ENCODE measurements at regions not wholly inside any gene's neighbourhood (a gene's known extent, or its start where the extent isn't known, plus 50 kb on each side); places are given as distances from the start of the nearest gene placed in this dataset.

DNA sequence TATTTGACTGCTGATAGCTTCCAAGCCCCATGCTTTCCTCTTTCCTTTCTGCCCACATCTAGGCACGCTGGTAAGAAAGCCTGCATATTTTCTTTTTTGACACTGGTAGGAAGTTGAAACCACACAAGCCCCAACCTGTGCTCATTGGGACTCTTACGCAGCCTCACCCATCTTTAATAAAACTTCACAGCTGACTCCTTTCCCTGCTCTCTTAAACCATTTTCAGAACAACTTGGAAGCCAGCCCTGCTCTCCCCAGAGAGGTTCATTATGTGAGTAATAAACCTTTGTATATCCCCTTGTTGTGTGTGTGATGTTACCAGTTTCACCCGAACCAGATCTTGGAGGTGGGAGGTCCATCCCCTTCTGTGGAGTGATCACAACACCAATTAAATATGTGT is 268.4 kb downstream of the GPD2 start:
- Mint-ChIP-seq H3K9me3 (ENCODE audit: low read depth) (no peaks in the 10 kb centered on the region), H3K27me3 (peaks cover 7% of the 10 kb centered on the region), H3K4me1 (no peaks in the 10 kb centered on the region), H3K4me3 (no peak overlapping the region), H3K36me3 (no peaks in the 10 kb centered on the region), H3K27ac (no peak overlapping the region)
- ATAC-seq (no peak), DNase-seq (no peak)
- CTCF ChIA-PET, result no interaction called here

DNA sequence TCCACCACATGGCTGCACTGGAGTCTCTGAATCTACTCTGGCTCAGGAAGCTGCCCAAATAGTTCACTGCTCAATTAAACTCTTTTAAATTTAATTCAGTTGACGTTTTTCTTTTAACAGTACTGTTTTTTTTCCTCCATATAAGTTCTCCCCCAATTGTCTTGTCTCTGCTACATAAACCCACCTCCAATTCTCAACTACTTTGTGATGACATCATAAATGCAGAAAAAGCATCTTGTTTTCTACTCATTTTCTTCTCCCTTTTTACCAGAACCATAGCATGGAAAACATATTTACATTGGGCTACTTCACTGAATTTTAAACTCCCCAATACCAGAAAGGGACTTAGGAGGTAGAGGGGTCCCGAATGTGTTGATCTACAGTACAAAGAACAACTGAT is 270.4 kb downstream of the GPD2 start:
- Mint-ChIP-seq H3K4me1 (no peaks in the 10 kb centered on the region), H3K27me3 (peaks cover 7% of the 10 kb centered on the region), H3K27ac (no peak overlapping the region), H3K9me3 (ENCODE audit: low read depth) (no peaks in the 10 kb centered on the region), H3K4me3 (no peak overlapping the region), H3K36me3 (no peaks in the 10 kb centered on the region)
- ATAC-seq (no peak), DNase-seq (no peak)
- CTCF ChIA-PET, result no interaction called here

DNA sequence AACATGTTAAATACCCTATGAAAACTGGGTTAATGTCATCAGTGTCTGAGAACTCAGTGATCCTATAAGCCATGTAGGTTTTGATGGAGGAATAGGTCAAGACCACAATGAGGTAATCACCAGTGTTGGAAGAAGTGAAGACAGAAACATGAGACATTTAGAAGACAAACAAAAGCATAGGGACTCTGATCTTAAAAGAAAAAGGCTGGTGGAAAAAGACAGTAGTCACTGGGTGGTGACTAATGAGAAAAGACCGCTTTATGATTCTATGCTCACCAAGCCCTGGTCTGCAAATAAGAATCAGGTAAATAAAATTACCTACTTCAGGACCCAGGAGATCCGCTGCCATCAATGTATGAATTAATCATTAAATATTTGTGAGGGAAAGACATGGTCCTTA is 271.9 kb downstream of the GPD2 start:
- Mint-ChIP-seq H3K4me1 (no peaks in the 10 kb centered on the region), H3K9me3 (ENCODE audit: low read depth) (no peaks in the 10 kb centered on the region), H3K4me3 (no peak overlapping the region), H3K36me3 (no peaks in the 10 kb centered on the region), H3K27me3 (peaks cover 3% of the 10 kb centered on the region), H3K27ac (no peak overlapping the region)
- DNase-seq (no peak), ATAC-seq (no peak)
- CTCF ChIA-PET, result no interaction called here

DNA sequence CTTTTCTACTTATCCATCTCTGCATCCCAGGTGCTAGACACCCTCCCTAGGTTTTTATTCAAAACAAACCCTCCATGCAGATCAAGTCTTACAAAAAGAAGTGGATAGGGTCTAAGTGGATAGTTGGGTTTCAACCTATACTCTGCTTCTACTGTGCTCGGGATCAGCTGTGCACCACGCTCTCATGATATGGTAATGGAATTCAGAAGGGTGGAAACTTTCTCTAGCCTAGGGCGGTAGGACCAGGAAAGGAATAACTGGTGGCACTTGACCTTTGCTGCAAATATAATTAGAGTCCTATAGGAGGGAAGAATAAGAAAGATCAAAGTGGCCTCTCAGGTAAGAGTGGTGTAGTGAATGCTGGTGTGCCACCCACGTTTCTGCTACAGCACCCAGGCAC is 272.9 kb downstream of the GPD2 start:
- no peak for DNase-seq
- CTCF ChIA-PET, result no interaction called here
- no peaks in the 10 kb centered on the region for H3K9me3 Mint-ChIP-seq (ENCODE audit: low read depth)
- no peaks in the 10 kb centered on the region for H3K4me1 Mint-ChIP-seq
- H3K36me3 Mint-ChIP-seq, result no peaks in the 10 kb centered on the region
- no peak overlapping the region for H3K4me3 Mint-ChIP-seq
- ATAC-seq, result no peak
- no peak overlapping the region for H3K27ac Mint-ChIP-seq
- H3K27me3 Mint-ChIP-seq, result peaks cover 3% of the 10 kb centered on the region

DNA sequence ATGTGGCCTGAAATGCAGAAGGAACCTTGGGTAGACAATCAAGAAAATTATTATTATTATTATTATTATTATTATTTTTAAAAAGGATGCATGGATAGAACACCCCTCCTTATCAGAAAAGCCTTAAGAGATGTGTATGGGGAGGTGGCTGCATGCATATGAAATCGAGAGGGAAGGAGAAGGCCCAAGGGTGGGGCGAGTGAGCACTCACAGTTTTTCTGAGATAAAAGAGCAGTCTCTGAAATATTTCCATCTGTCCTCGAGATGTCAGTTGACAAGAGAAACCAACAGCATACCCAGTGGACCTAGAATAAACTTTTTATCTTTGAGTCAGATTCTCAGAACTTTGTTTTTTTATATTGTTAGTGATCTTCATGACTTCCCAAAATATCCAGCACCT is 282.9 kb downstream of the GPD2 start:
- Mint-ChIP-seq H3K9me3 (ENCODE audit: low read depth) (no peaks in the 10 kb centered on the region), H3K27ac (no peak overlapping the region), H3K36me3 (no peaks in the 10 kb centered on the region), H3K4me1 (no peaks in the 10 kb centered on the region), H3K4me3 (no peak overlapping the region), H3K27me3 (no peaks in the 10 kb centered on the region)
- ATAC-seq (no peak), DNase-seq (no peak)
- CTCF ChIA-PET, result no interaction called here

DNA sequence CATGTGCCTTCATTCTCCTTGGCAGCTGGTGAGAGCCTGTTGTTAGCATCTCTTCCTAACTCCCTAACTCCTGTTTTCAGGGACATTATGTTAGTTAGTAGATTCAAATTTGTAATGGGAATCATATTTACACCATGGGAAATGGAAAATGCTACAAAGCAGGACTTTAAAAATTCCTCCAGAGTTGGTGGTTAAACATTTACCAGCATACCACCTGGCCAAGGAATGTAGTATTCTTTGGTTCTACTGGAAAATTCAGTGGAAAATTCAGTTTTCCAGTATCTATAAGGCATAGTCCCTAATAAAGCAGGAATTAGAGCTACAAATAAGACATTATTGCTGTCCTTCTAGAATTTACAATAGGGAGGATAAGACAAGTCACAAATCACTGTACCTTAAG is 291.7 kb downstream of the GPD2 start:
- DNase-seq (no peak), ATAC-seq (no peak)
- H3K9me3 Mint-ChIP-seq (ENCODE audit: low read depth), result no peaks in the 10 kb centered on the region
- peaks cover 7% of the 10 kb centered on the region for H3K27me3 Mint-ChIP-seq
- no peak overlapping the region for H3K4me3 Mint-ChIP-seq
- CTCF ChIA-PET, result no interaction called here
- H3K27ac Mint-ChIP-seq, result no peak overlapping the region
- H3K36me3 Mint-ChIP-seq, result no peaks in the 10 kb centered on the region
- H3K4me1 Mint-ChIP-seq, result no peaks in the 10 kb centered on the region

DNA sequence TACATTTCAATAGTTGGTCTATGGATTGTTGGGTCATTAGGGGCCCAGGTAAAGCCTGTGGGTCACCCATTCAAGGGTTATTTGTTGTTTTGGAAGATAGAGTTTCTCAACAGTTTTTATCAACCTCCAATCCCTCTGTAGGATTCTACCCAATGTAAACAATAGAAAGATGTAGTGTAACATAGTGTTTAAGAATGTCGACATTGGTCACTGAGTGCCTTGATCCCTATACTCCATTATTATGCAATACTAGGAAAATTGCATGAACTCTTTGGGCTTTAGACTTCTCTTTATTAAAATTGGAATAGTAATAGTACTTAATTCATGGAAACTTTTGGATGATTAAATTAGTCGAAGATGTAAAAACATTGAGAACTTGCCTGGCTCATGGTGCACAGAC is 292.1 kb downstream of the GPD2 start:
- no peak for ATAC-seq
- Mint-ChIP-seq H3K36me3 (no peaks in the 10 kb centered on the region), H3K27me3 (peaks cover 7% of the 10 kb centered on the region), H3K9me3 (ENCODE audit: low read depth) (no peaks in the 10 kb centered on the region), H3K4me3 (no peak overlapping the region), H3K27ac (no peak overlapping the region), H3K4me1 (no peaks in the 10 kb centered on the region)
- CTCF ChIA-PET, result no interaction called here
- no peak for DNase-seq

DNA sequence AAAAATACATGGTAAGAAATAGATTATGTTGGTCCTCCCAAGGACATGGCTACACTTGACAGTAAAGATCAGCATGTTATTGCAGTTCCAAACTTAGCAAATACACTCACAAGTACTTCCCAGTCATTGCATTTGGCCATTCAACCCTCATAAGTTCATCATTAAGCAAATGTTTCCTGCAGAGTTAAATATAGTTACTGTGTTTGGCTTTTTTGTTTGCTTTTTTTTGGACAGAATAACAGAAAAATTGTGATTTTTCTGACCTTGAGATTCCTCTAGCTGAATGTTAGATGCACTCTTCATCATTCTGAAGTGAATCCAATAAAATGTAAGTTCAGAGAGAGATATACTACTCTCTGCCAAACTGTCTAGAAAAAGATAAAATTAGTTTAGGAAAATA is 295.3 kb downstream of the GPD2 start:
- Mint-ChIP-seq H3K36me3 (no peaks in the 10 kb centered on the region), H3K4me3 (no peak overlapping the region), H3K9me3 (ENCODE audit: low read depth) (no peaks in the 10 kb centered on the region), H3K27me3 (peaks cover 6% of the 10 kb centered on the region), H3K27ac (no peak overlapping the region), H3K4me1 (no peaks in the 10 kb centered on the region)
- DNase-seq, result no peak
- no peak for ATAC-seq
- CTCF ChIA-PET, result no interaction called here

DNA sequence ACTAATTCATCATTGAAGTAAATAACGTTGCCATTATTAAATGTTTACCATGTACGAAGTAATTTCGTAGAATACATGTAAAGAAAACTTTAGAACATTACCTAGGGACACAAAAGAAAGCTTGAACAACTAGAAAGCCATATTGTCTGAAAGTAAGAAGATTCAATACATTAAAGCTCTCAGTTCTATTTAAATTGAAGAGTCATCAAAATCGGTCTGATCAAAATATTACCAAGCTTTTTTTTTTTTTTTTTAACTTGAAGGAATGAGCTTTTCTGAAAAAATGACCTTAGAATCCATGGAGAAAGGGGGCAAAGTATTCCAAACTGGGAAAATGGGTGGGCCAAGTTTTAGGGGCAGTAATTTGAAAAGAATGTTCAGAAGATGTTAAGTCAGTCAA is 300.8 kb downstream of the GPD2 start:
- no peaks in the 10 kb centered on the region for H3K36me3 Mint-ChIP-seq
- DNase-seq (no peak), ATAC-seq (no peak)
- H3K9me3 Mint-ChIP-seq (ENCODE audit: low read depth), result no peaks in the 10 kb centered on the region
- H3K27me3 Mint-ChIP-seq, result peaks cover 4% of the 10 kb centered on the region
- no peak overlapping the region for H3K4me3 Mint-ChIP-seq
- CTCF ChIA-PET, result no interaction called here
- no peak overlapping the region for H3K27ac Mint-ChIP-seq
- no peaks in the 10 kb centered on the region for H3K4me1 Mint-ChIP-seq

DNA sequence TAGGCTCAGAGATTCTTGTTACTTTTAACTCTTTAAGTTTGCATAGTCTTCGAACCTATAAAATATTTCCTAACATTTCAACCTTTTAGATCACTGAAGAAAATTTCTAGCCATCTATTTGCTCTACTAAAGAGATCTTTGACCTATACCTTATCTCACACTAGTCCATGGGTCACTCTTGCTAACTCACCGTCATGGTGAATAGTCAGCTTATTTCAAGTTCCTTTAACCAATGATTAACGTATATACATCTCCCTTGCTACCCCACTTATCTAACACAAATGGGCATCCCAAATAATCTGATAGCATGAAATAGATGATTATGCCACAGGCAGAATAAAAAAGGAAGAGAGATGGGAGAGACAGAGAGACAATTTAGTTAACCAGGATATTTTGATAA is 303.1 kb downstream of the GPD2 start:
- no peaks in the 10 kb centered on the region for H3K9me3 Mint-ChIP-seq (ENCODE audit: low read depth)
- H3K36me3 Mint-ChIP-seq, result no peaks in the 10 kb centered on the region
- H3K27ac Mint-ChIP-seq, result no peak overlapping the region
- peaks cover 4% of the 10 kb centered on the region for H3K27me3 Mint-ChIP-seq
- ATAC-seq (no peak), DNase-seq (no peak)
- H3K4me3 Mint-ChIP-seq, result no peak overlapping the region
- CTCF ChIA-PET, result no interaction called here
- H3K4me1 Mint-ChIP-seq, result no peaks in the 10 kb centered on the region

DNA sequence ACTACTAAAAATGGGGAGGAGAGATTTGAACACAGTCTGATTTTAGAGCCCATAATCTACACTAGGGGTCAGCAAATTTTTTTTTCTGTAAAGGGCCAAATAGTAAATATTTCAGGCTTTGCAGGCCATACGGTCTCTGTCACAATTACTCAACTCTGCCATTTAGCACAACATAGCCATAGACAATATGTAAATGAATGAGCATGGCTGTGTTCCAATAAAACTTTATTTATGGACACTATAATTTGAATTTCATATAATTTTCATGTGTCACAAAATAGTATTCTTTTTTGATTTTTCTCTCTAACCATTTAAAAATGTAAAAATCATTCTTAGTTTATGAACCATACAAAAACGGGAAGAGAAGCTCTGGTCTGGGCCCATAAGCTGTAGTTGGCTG is 309.4 kb downstream of the GPD2 start:
- Mint-ChIP-seq H3K36me3 (no peaks in the 10 kb centered on the region), H3K9me3 (ENCODE audit: low read depth) (no peaks in the 10 kb centered on the region), H3K4me3 (no peak overlapping the region), H3K27ac (no peak overlapping the region), H3K27me3 (peaks cover 4% of the 10 kb centered on the region), H3K4me1 (no peaks in the 10 kb centered on the region)
- DNase-seq (no peak), ATAC-seq (no peak)
- CTCF ChIA-PET, result interaction anchor here (1.1 kb wide), 1 partner anchor 10 kb away, joined by 3 read pairs; no protein-coding TSS in a partner anchor

DNA sequence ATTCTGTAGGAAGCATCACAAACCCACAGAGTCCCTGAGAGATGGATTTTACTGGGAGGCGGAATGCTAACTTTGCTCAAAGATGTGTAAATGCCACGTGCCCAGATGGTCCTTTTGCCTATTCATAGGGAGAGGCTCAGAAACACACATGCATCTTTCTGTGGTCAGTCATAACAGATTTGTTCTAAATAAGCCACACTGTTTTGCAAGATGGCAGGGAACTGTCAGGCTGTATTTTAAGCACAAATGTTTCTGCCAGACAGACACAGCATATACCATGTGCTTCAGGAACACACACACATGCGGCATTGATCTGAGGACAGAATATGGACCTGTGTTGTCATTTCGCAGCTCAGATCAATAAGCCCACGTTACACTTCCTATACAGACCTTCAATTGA is 312.0 kb downstream of the GPD2 start:
- no peaks in the 10 kb centered on the region for H3K36me3 Mint-ChIP-seq
- CTCF ChIA-PET, result no interaction called here
- no peaks in the 10 kb centered on the region for H3K4me1 Mint-ChIP-seq
- no peaks in the 10 kb centered on the region for H3K27me3 Mint-ChIP-seq
- H3K27ac Mint-ChIP-seq, result no peak overlapping the region
- DNase-seq (no peak), ATAC-seq (no peak)
- no peaks in the 10 kb centered on the region for H3K9me3 Mint-ChIP-seq (ENCODE audit: low read depth)
- no peak overlapping the region for H3K4me3 Mint-ChIP-seq

DNA sequence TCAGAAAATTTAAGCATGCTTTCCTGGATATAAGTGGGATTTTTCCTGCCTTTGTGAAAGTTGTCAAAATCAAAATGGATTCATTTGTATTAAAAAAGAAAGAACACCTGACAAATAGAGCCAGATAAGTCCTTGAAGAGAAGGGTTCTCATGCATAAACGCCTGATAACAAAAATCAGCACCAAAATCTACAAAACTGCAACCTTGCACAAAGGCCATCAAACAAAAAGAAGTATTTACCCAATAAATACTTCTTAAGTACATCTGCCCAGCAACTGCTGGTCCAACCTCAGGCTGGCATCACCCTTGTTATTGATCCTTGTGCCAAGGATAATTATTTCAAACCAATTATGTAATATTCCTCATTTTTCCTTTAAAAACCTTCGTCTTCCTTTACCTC is 315.9 kb downstream of the GPD2 start:
- Mint-ChIP-seq H3K9me3 (ENCODE audit: low read depth) (no peaks in the 10 kb centered on the region), H3K36me3 (no peaks in the 10 kb centered on the region), H3K4me3 (no peak overlapping the region), H3K27me3 (no peaks in the 10 kb centered on the region), H3K27ac (no peak overlapping the region), H3K4me1 (no peaks in the 10 kb centered on the region)
- CTCF ChIA-PET, result no interaction called here
- ATAC-seq (no peak), DNase-seq (no peak)

DNA sequence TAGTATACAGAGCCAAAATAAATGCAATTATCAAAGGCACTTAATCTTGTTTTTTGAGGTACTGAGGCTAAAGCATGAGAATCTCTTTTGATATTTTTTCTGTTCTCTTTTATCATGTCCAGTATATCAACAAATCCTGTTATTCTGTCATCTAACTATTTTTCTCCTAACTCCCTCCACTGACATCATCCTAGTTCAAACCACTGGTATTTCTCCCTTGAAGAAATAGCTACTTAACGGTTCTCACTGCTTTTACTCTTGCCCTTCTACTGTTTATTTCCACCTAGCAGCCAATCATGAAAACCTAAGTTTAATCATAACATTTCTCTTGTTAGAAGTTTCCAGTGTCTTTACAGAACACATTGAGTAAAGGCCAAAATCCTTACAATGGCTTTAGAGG is 317.6 kb downstream of the GPD2 start:
- Mint-ChIP-seq H3K9me3 (ENCODE audit: low read depth) (no peaks in the 10 kb centered on the region), H3K4me3 (no peak overlapping the region), H3K27me3 (no peaks in the 10 kb centered on the region), H3K4me1 (no peaks in the 10 kb centered on the region), H3K27ac (no peak overlapping the region), H3K36me3 (no peaks in the 10 kb centered on the region)
- CTCF ChIA-PET, result no interaction called here
- DNase-seq (no peak), ATAC-seq (no peak)

DNA sequence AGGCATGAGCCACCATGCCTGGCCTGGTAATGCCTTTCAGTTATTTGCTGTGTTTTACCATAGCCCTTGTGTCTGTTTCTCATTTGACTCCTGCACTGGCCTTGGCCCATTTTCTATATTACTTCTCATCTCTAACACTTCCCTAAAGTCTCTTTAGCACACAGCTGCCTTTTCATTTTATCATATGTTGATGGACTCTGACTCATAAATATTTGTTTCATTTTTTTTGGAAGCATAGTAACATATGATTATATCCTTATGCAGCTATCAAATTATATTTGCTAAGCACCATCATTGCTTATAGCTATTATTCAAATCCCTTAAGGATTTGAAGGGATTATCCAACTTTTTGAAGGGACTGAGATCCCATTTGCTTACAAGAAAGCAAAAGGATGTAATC is 320.3 kb downstream of the GPD2 start:
- Mint-ChIP-seq H3K9me3 (ENCODE audit: low read depth) (no peaks in the 10 kb centered on the region), H3K4me3 (no peak overlapping the region), H3K36me3 (no peaks in the 10 kb centered on the region), H3K4me1 (no peaks in the 10 kb centered on the region), H3K27me3 (no peaks in the 10 kb centered on the region), H3K27ac (no peak overlapping the region)
- CTCF ChIA-PET, result no interaction called here
- ATAC-seq (no peak), DNase-seq (no peak)
